ENCODE measurements at regions not wholly inside any gene's neighbourhood (a gene's known extent, or its start where the extent isn't known, plus 50 kb on each side); places are given as distances from the start of the nearest gene placed in this dataset.

- TF ChIP-seq EZH2 (IDR thresholded peaks at IDR 0.05; ENCODE audit: low read length, unreplicated experiment) (no peak), CTCF (conservative IDR thresholded peaks at IDR 0.05; ENCODE audit: low read depth, low read length) (no peak), EZH2phosphoT487 (IDR thresholded peaks at IDR 0.05; ENCODE audit: borderline replicate concordance, low read length) (no peak)
Observed at GRCh38 chr14:44438936-44439335, 68.1 kb downstream of the FSCB start.

Data from PC-3 (cell line).